Esophagus squamous epithelium (tissue), 4 donors: ENCODE measurements at regions not wholly inside any gene's neighbourhood (a gene's known extent, or its start where the extent isn't known, plus 50 kb on each side); places are given as distances from the start of the nearest gene placed in this dataset.

Experiments
- CTCF ChIP-seq, 6 experiments: fragments of 450-650 bp in 4 of 6; fragments of 200-600 bp in 2 of 6; sonication (generic) in 2 of 6; IDR thresholded peaks; one replicate each; pipeline ENCODE4 v1.5.1; 2016 to 2019; ENCODE audit warnings: antibody characterized with exemption in 6 of 6, mild to moderate bottlenecking in 4 of 6, moderate library complexity in 4 of 6
- POLR2A ChIP-seq, 4 donors: fragments of 450-650 bp; IDR thresholded peaks; one replicate each; pipeline ENCODE4 v1.6.1; 2017; ENCODE audit warnings: antibody characterized with exemption in 4 of 4, mild to moderate bottlenecking in 4 of 4, moderate library complexity in 3 of 4

DNA sequence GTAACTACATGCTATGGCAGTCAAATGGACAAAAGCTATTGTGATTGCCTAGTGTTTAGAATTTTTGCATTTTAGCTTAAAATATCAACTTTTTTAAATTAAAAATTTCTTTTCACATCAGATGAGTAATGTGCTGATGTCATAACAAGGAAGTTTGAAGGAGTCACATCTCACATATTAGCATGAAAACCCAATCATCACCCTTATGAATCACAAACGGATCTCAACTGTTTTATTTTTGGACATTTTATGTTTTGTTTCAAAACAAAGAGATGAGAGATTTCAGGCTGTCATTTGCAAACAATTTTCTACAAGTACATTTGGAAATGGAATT is 53.6 kb upstream of the TRERF1 start:
- TF ChIP-seq CTCF (IDR thresholded peaks at IDR 0.05) (no peak), POLR2A (IDR thresholded peaks at IDR 0.05) (no peak)
